ENCODE measurements at regions not wholly inside any gene's neighbourhood (a gene's known extent, or its start where the extent isn't known, plus 50 kb on each side); places are given as distances from the start of the nearest gene placed in this dataset.
"Not testable (repeated sequence)": the region's sequence is repeated elsewhere in the genome, so short reads cannot be mapped to it uniquely, and the experiment has no call there.

- no peak for DNase-seq
Observed at GRCh38 chr1:61028136-61028535, 54.2 kb upstream of the NFIA start.

- not testable (repeated sequence) for DNase-seq
Observed at GRCh38 chr1:61018068-61018467, 64.3 kb upstream of the NFIA start.

GRCh38 chr1:61017651-61018050 is 64.7 kb upstream of the NFIA start:
- DNase-seq: no peak

- no peak for DNase-seq
Observed at GRCh38 chr1:61013946-61014667, 68.3 kb upstream of the NFIA start.

- DNase-seq: no peak
Observed at GRCh38 chr1:61013189-61013945, 69.0 kb upstream of the NFIA start.

GRCh38 chr1:61012341-61012761 is 70.0 kb upstream of the NFIA start:
- DNase-seq: no peak

GRCh38 chr1:61011561-61012263 is 70.6 kb upstream of the NFIA start:
- no peak for DNase-seq

GRCh38 chr1:61007534-61008364 is 74.6 kb upstream of the NFIA start:
- no peak for DNase-seq

- no peak for DNase-seq
Observed at GRCh38 chr1:61005614-61006580, 76.5 kb upstream of the NFIA start.

- DNase-seq: no peak
Observed at GRCh38 chr1:61004262-61005003, 77.9 kb upstream of the NFIA start.

GRCh38 chr1:61000327-61000726 is 82.0 kb upstream of the NFIA start:
- DNase-seq: no peak

- no peak for DNase-seq
Observed at GRCh38 chr1:60998786-60999185, 83.6 kb upstream of the NFIA start.

GRCh38 chr1:60994828-60995492 is 87.4 kb upstream of the NFIA start:
- DNase-seq: no peak

GRCh38 chr1:60994369-60994768 is 88.0 kb upstream of the NFIA start:
- no peak for DNase-seq

- no peak for DNase-seq
Observed at GRCh38 chr1:60992165-60992564, 90.2 kb upstream of the NFIA start.

- DNase-seq: no peak
Observed at GRCh38 chr1:60990714-60991090, 91.7 kb upstream of the NFIA start.

- no peak for DNase-seq
Observed at GRCh38 chr1:60989749-60990713, 92.3 kb upstream of the NFIA start.

GRCh38 chr1:60988891-60989290 is 93.5 kb upstream of the NFIA start:
- no peak for DNase-seq

- DNase-seq: no peak
Observed at GRCh38 chr1:60987904-60988303, 94.5 kb upstream of the NFIA start.
